HG02870 (cell line): ENCODE measurements at regions not wholly inside any gene's neighbourhood (a gene's known extent, or its start where the extent isn't known, plus 50 kb on each side); places are given as distances from the start of the nearest gene placed in this dataset.
A peak's percentile ranks its signal among the peaks of the same experiment; 100 is the strongest.

ENCODE experiments used
- ATAC-seq: cut with Tn5 transposase; IDR thresholded peaks from one replicate; pipeline ENCODE4 v1.9.1; 2021; ENCODE audit warnings: mild to moderate bottlenecking, moderate library complexity; ENCODE audit not compliant: unreplicated experiment

DNA sequence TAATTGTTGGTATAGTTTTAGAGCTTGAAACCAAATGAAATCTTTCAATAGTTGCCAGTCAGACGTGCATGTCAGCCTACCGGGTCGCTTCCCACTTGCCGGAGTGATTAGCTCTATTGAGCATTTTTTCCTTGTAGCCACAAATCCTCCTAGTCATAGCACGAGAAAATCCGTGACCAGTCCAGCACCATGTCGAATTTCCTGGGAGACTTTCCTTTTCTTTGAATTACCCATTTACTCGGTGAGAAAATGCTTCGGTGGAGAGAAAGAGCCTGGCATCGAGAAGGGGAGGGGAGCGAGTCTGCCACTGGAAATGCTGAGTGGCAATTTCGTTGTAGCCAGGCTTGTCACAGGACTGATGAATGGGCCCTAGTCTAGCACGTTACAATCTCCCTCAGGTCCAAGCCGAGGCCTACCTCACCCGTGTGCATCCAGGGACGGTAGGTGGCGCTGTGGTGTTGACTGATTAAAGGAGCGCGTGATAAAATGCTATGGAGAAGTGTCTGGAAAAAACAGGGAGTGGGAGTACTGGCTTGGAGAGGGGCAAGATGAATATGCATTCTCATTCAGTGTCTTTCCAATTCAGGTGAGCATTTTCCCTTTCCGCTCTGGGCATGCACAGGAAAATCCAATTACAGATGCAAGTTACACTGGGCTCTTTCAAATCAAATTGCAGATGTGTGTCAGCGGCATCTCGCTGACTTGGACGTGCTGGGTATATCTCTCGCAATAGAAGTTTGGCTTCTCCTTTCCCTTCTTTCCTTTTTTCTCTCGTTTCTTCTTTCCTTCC is 238.8 kb downstream of the EDEM1 start:
- ATAC-seq = peak; percentile 25

DNA sequence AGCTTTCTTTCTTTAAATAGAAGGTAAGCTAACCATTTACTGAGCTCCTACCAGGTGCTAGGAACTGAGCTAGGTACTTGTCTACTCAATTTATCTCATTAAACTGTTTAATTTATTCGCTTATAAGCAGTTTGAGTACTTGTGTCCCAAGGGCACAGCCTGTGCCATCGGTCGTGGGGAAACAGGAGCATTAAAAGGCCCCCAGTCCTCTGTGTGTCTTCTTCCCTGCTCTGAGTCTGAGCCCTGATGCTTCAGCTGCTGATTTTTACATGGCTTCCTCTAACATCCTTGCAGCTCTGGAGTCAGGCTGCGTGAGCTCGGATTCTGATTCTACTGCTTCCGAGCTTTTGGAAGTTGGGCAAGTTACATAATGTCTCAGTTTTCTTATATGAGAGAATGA is 239.5 kb downstream of the EDEM1 start:
- ATAC-seq = no peak

DNA sequence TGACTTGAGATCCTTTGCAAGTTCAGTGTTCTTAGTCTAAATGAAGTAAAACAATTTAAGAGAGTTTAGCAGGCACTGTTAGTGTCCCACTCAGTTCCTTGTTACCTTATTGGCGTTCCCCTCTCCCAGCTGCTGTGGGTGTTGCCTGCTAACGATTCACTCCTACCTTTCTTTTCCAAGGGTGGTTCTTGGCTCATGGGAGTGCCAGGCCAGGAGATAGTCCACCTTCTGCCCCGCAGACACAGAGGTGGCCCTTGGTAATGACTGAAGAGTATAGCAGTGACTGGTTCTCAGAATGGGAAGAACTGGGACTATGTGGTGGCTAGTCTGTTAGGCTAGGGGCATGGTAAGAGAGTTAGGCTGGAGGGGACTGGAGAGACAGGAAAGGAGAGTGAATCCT is 240.4 kb downstream of the EDEM1 start:
- ATAC-seq = no peak

- peak; percentile 86 for ATAC-seq
These were observed 241.4 kb downstream of the EDEM1 start for GRCh38 chr3:5428607-5429516.

- peak; percentile 1 for ATAC-seq
These were observed 242.0 kb downstream of the EDEM1 start for GRCh38 chr3:5429517-5429890.

- no peak for ATAC-seq
These were observed 243.2 kb downstream of the EDEM1 start for GRCh38 chr3:5430701-5431100.

DNA sequence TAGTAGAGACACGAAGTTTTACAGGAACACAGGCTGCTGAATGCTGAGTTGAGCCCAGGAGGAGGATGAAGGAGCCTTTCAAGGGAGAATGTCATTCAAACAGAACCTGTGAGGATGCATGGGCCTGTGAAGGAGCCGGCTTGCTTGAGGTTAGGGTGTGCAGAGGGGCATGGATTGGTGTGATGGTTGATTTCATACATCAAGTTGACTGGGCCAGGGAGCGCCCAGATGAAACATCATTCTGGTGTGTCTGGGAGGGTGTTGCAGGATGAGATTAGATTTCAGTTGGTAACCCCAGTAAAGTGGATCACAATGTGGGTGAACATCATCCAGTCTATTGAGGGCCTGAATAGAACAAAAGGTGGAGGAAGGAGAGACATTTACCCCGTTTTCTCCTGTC is 243.6 kb downstream of the EDEM1 start:
- ATAC-seq = no peak

DNA sequence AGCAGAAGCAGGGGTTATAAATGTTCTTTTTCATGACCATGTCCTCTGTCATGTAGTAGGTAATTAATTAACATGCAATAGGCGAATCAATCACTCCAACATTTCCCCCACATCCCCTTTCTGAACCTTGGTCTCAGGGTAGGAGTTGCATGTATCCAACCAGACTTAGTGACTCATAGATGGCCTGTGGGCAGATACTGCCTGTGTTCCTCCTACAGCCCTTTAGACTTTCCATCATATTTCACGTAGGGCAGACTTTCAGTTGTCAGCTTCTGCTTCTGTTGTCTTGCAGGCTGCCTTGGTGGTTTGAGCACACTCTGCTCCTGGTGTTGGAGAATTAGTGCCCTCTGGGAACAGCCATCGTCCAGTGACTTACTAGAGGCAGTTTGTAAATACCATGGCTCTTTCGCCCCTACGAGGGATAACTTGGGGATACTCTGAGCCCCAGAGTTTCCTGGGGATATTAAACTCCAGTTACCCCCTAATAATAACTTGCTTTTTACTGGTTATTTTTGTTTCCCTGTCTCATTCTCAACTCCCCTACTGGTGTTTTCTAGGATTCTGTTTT is 244.4 kb downstream of the EDEM1 start:
- no peak for ATAC-seq

DNA sequence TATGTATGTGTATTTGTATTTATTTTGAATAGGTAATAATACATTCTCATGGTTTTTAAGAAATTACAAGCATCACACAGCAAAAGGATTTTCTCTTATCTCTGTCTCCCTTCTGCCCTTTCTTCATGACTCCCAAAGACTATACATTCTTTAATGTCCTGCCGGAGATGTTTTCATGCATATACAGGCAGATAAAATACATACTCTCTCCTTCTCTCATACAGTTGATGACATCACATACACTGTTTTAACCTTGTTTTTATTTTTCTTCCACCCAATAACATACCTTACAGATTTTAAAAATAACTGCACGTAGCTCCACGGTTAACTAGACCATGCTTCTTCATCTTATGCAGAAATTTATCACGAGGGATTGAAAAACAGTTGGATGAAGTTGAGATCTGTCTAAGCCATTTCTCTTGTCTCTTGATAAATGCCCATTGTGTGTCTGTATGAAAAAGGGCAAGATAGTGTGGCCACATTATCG is 249.8 kb downstream of the EDEM1 start:
- no peak for ATAC-seq

DNA sequence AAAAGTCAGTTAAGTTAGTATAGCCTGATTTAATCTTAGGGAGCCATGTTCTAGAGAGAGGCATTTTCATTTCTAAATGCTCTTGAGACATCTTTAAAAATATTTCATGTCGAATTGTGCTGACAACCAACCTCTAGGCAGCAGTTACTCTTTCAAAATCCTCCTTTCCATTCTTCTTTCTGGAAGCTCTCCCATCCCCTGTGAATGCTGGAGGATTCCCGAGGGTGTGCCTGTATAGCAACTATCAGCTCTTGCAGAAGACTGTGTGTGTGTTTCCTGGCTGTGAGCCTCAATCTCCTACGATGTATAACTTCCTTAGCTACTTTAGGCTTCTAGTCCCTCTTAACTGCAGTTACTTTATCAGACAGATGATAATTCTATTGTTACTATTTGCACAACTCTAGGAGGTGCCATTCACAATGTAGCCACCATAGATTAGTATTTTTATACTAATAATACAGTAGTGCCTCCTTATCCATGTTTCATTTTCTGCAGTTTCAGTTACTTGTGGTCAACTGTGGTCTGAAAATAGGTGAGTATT is 250.3 kb downstream of the EDEM1 start:
- no peak for ATAC-seq

GRCh38 chr3:5441401-5441800 is 253.9 kb downstream of the EDEM1 start:
- peak; percentile 55 for ATAC-seq

GRCh38 chr3:5442106-5442785 is 254.7 kb downstream of the EDEM1 start:
- ATAC-seq = no peak

GRCh38 chr3:5442786-5443138 is 255.3 kb downstream of the EDEM1 start:
- ATAC-seq = no peak

DNA sequence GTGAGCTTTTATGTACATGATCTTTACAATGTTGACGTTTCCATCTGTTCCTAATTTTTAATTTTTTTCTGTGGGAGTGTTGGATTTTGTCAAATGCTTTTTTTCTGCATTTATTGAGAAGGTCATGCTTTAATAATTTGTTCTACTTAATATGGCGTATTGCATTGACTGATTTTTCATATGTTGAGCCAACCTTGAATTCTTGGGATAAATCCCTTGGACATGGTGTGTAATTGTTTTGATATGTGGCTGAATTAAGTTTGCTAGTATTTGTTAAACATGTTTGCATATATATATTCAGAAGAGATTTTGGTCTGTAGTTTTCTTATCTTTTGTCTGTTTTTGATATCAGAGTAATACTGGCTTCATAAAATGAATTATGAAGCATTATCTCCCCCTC is 256.7 kb downstream of the EDEM1 start:
- ATAC-seq = no peak

- ATAC-seq = no peak
These were observed 258.2 kb downstream of the EDEM1 start for GRCh38 chr3:5445676-5446201.

GRCh38 chr3:5448246-5448645 is 260.7 kb downstream of the EDEM1 start:
- no peak for ATAC-seq

DNA sequence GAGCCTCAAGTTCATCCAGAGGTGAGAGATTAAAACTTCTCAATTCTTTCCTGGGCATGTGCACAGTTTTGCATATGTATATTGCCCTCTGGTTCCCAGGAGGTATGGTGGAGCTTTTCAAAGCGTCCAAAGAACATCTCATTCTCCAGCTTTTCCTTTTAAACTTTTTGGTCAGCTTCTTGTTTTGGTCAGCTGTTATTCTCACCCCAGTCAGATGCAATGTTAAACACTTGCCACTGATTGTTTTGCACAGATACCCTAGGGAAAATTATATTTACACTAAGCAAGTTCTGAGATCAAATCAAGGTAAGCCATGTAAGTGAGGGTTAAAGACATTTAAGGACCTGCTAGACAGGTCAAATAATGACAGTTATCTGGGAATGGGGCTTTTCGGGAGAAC is 261.3 kb downstream of the EDEM1 start:
- no peak for ATAC-seq

- peak; percentile 96 for ATAC-seq
These were observed 268.7 kb downstream of the EDEM1 start for GRCh38 chr3:5456199-5456598.

DNA sequence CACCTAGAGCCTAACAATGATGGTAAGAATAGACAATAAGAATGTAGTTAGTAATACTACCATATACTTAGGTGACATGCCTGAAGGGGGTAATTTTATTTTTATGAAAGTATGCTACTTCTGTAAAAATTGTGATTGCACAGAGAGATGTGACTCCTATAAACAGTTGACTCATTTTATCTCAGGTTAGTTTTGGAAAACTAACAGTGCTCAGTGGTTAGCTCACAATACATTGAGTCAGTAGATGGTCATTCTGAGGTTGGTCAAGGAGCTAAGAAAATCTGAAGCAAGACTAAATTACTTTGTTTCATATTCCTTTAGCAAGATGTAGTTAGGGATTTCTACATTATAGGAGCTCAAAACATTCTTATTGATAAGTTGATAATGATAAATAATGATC is 271.0 kb downstream of the EDEM1 start:
- no peak for ATAC-seq

- no peak for ATAC-seq
These were observed 274.6 kb downstream of the EDEM1 start for GRCh38 chr3:5462086-5462485.

DNA sequence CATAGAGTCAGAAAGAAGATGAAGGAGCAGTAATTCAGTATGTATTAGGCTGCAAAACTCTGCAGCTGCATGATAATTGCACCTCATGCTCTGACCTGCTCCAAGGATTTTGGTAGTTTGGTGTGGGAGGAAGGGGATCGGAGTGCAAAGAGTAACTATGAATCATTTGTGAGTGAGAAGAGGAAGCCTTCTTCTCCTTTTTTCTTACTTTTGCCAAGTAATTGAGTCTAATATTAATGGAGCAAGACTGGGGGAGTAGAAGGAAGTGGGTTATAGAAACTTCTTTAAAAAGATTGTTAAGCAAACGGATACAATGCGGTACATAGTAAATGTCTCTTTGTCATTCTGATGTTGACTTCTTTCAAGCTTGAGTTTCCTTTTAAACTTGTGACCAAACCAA is 276.5 kb downstream of the EDEM1 start:
- no peak for ATAC-seq
